ENCODE measurements at regions not wholly inside any gene's neighbourhood (a gene's known extent, or its start where the extent isn't known, plus 50 kb on each side); places are given as distances from the start of the nearest gene placed in this dataset.

DNA sequence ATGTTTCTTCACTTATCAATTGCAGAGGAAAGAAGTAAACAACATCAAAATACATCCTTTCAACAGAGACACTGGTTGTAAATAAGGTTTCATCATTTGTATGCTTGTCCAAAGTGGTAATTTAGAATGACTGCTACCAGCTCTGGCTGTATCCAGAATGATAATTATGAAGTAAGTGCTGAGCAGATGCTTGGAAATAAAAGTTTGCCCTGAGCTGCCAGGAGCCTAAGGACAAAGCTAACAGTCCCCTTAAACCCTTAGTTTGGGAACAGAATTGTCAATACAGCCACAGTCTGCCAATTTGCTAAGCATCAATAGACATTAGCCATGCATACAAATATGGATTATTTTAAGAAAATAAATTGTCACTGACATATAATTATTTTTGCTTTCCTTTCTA is 147.0 kb upstream of the SLC13A1 start:
- Histone ChIP-seq H3K9me3 (no peaks in the 10 kb centered on the region), H3K27me3 (no peaks in the 10 kb centered on the region), H3K36me3 (no peaks in the 10 kb centered on the region), H3K4me1 (no peaks in the 10 kb centered on the region), H3K27ac (no peak overlapping the region), H3K4me3 (replicated peaks in 1 of 3) (no peak overlapping the region)
- TF ChIP-seq POLR2A (IDR thresholded peaks at IDR 0.05) = no peak
- TF ChIP-seq, protein P1, sequence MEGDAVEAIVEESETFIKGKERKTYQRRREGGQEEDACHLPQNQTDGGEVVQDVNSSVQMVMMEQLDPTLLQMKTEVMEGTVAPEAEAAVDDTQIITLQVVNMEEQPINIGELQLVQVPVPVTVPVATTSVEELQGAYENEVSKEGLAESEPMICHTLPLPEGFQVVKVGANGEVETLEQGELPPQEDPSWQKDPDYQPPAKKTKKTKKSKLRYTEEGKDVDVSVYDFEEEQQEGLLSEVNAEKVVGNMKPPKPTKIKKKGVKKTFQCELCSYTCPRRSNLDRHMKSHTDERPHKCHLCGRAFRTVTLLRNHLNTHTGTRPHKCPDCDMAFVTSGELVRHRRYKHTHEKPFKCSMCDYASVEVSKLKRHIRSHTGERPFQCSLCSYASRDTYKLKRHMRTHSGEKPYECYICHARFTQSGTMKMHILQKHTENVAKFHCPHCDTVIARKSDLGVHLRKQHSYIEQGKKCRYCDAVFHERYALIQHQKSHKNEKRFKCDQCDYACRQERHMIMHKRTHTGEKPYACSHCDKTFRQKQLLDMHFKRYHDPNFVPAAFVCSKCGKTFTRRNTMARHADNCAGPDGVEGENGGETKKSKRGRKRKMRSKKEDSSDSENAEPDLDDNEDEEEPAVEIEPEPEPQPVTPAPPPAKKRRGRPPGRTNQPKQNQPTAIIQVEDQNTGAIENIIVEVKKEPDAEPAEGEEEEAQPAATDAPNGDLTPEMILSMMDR (IDR thresholded peaks at IDR 0.05) = no peak
- intact Hi-C loops (cut with DNase I) = no loop called here
- DNase-seq = no peak

- 89 to 92% methylated on average over 1 of the region's 1 CpG for WGBS, 2 donors
- Histone ChIP-seq H3K4me1 (no peaks in the 10 kb centered on the region), H3K36me3 (no peaks in the 10 kb centered on the region), H3K27me3 (no peaks in the 10 kb centered on the region), H3K27ac (no peak overlapping the region), H3K9me3 (no peaks in the 10 kb centered on the region), H3K4me3 (replicated peaks in 1 of 3) (no peak overlapping the region)
- TF ChIP-seq, protein P1 (IDR thresholded peaks at IDR 0.05) = no peak
- no peak for TF ChIP-seq POLR2A (IDR thresholded peaks at IDR 0.05)
- no peak for DNase-seq
- intact Hi-C loops (cut with DNase I) = no loop called here
Observed at GRCh38 chr7:123343611-123344010, 143.8 kb upstream of the SLC13A1 start.

GRCh38 chr7:123341102-123341501 is 141.3 kb upstream of the SLC13A1 start:
- intact Hi-C loops (cut with DNase I) = no loop called here
- H3K9me3 ChIP-seq = no peaks in the 10 kb centered on the region
- no peaks in the 10 kb centered on the region for H3K27me3 ChIP-seq
- 71 to 86% methylated on average over 1 of the region's 1 CpG for WGBS, 2 donors
- no peak overlapping the region for H3K4me3 ChIP-seq (replicated peaks in 1 of 3)
- no peaks in the 10 kb centered on the region for H3K4me1 ChIP-seq
- DNase-seq = no peak
- no peaks in the 10 kb centered on the region for H3K36me3 ChIP-seq
- TF ChIP-seq POLR2A (IDR thresholded peaks at IDR 0.05) = no peak
- TF ChIP-seq, protein P1 (IDR thresholded peaks at IDR 0.05) = no peak
- H3K27ac ChIP-seq = no peak overlapping the region

GRCh38 chr7:123338688-123339087 is 138.9 kb upstream of the SLC13A1 start:
- Histone ChIP-seq H3K27me3 (no peaks in the 10 kb centered on the region), H3K27ac (no peak overlapping the region), H3K4me3 (replicated peaks in 1 of 3) (no peak overlapping the region), H3K36me3 (no peaks in the 10 kb centered on the region), H3K4me1 (no peaks in the 10 kb centered on the region), H3K9me3 (no peaks in the 10 kb centered on the region)
- TF ChIP-seq, protein P1 (IDR thresholded peaks at IDR 0.05) = no peak
- TF ChIP-seq POLR2A (IDR thresholded peaks at IDR 0.05) = no peak
- intact Hi-C loops (cut with DNase I) = no loop called here
- DNase-seq = no peak

GRCh38 chr7:123329988-123330643 is 130.3 kb upstream of the SLC13A1 start:
- H3K27ac ChIP-seq = no peak overlapping the region
- no peaks in the 10 kb centered on the region for H3K4me1 ChIP-seq
- TF ChIP-seq, protein P1 (IDR thresholded peaks at IDR 0.05) = no peak
- no peak for TF ChIP-seq POLR2A (IDR thresholded peaks at IDR 0.05)
- H3K27me3 ChIP-seq = no peaks in the 10 kb centered on the region
- DNase-seq = no peak
- WGBS, 2 donors = 78 to 86% methylated on average over 4 of the region's 4 CpGs
- intact Hi-C loops (cut with DNase I) = no loop called here
- H3K4me3 ChIP-seq (replicated peaks in 1 of 3) = no peak overlapping the region
- no peaks in the 10 kb centered on the region for H3K9me3 ChIP-seq
- no peaks in the 10 kb centered on the region for H3K36me3 ChIP-seq
